ENCODE measurements at regions not wholly inside any gene's neighbourhood (a gene's known extent, or its start where the extent isn't known, plus 50 kb on each side); places are given as distances from the start of the nearest gene placed in this dataset.

DNA sequence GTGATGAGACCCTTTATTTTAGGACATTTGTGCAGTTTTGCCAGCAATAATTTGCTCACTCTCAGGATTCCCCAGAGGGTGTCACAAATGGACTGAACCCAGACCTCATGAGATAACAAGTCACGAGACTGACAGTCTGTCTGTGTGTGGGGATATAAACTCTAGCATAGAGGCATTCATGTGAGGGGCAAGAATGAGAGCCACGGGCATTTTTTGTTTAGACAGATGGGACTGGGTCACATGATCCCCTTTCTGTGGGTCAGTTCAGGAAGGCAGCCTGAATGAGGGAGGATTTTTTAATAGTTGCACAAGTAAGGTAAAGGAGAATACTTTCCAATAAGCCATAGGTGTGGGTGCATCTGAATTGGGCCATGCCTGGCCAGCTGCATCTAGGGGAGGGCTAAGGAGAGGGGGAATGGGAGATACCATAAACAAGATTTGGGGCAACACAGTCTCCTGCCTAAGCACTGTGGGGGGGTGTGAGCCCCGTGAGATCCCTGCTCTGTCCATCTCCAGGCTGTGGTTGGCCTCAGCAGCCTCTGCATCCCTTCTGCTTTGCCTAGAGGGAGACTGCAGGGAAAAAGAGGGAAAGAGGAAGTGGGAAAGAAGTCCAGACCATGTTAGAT is 66.6 kb downstream of the NAV1 start:
- TF ChIP-seq EZH2 (IDR thresholded peaks at IDR 0.05; ENCODE audit: insufficient read depth, poor library complexity, severe bottlenecking), result no peak
- no peak for TF ChIP-seq EZH2phosphoT487 (IDR thresholded peaks at IDR 0.05; ENCODE audit: insufficient read depth, low read depth)

Data from GM23248 (cell line).